HG03097 (cell line): ENCODE measurements at regions not wholly inside any gene's neighbourhood (a gene's known extent, or its start where the extent isn't known, plus 50 kb on each side); places are given as distances from the start of the nearest gene placed in this dataset.

Source experiments
- ATAC-seq: cut with Tn5 transposase; IDR thresholded peaks from one replicate; pipeline ENCODE4 v1.9.1; 2021; ENCODE audit not compliant: unreplicated experiment, low FRiP score

DNA sequence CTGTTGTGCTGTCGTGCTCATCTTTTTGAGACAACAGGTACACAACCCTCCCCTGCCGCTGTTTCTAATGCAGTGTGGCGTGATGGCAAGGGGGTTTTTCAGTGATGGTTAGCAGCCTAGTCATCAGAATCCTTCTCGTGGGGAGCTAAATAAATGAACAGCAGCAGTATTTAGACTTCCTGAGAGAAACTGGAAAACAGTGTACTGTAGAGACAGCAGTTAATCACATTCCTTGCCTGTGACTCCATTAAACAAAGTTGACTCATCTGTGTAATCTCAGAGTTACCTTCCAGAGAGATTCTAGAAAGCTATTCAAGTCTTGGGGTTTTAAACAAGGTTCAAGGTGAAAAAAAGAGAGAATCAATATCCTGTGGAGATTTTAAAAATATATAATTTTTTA, 1753.2 kb upstream of the PCDH7 start:
- no peak for ATAC-seq

DNA sequence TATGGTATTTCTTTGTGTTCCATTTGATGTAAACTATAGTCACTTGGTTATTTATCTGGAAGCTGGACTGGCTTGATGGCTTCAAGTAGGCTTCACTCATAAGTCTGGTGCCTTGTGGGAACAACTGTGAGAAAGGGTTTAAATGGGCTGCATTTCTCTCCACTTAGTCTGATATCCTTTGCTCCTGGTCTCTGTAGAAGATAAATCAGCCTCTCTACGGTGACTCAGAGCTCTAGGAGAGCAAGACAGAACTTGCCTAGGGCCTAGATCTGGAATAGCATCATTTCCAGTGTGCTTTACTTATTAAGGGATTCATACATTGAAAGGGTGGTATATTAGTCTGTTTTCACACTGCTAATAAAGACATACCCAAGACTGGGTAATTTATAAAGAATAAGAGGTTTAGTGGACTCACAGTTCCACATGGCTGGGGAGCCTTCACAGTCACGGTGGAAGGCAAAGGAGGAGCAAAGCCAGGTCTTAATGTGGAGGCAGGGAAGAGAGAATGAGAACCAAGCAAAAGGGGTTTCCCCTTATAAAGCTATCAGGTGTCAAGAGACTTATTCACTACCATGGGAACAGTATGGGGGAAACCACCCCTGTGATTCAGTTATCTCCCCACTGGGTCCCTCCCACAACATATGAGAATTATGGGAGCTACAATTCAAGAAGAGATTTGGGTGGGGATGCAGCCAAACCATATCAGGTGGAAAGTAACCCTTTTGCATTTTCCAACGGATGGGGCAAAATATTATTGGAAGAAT, 1746.4 kb upstream of the PCDH7 start:
- no peak for ATAC-seq

DNA sequence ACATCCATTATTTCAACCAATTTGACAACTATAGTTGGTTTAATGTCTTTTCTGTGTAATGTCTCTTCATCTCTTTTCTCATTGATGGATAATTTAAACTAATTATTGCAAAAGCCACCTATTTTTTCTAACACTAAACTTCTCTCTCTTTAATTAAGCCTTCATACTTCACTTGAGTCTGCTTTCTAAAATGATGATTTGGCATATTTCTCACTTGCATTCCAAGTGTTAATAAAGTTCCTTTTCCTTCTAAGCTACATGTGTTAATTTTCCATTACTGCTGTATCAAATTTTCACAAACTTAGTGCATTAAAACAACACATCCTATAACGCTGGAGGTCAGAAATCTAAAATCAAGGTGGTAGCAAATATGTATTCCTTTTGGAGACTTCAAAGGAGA, 1743.8 kb upstream of the PCDH7 start:
- ATAC-seq = no peak

DNA sequence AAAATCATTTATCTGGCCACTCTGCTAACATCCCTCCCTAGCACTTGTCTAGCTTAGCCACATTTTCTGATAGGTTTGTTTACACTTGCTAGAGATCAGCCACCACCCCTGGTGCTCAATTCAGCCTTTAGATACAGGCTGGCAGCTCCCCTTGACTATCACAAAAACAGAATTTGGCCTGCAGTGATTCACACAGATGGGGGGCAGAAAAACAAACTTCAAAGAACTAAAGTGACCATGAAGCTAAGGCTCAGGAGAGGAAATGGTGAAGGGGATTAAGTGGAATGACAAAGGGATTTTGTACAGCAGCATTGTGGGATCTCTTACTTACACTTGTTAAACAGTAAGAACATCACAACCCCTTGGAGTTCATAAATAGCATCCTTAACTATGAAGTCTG, 1718.0 kb upstream of the PCDH7 start:
- ATAC-seq = no peak

DNA sequence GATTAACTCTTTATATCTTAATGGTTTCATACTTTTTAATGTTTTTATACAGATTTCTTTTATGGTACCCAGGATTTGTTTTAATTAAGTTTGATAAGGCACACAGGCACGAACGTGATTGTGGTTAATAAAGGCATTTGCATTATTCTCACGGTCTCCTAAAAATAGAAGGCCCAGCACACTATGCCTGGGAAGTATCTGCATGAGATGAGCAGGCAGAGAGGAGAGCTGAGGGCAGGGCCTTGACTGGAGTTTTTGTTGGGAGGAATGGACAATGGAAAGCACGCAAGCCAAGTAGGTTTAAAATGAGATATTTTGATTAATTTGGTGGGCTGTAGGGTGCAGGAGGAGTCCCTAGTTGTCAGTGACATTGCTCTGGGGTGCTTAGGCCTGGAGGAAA, 1714.3 kb upstream of the PCDH7 start:
- no peak for ATAC-seq

DNA sequence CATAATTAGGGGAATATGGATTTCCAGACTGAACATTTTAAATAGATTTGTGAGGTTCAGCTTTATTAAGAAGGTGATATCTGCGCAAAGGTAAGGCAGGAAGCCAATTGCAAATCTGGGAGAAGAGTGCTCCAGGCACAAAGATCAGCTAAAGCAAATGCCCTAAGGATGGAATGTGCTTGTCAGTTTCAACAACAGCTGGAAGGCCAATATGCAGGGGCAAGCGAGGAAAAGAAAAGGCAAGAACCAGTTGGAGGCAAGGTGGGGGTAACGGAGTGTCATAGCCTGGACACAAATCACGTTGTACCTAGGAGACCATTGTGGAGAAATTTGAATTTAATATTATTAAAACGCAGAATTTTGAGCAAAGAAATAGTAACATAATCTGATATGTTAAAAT, 1710.3 kb upstream of the PCDH7 start:
- ATAC-seq = no peak

DNA sequence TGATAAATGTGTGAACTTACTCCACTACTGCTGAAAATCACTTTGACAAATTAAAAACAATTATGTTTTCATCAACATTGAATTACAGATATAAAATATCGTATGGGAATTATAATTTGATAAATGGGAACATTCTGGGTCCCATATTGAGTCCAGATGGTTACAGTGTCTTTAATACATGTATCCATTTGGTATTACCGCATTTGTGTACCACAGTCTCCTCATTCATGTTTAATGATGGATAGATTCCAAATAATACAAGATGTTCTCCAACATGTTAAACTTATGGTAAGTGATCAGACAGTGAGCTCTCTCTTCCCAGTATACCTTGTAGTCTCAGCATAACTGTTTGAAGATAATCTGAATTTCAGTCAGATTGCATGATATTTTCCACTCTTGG, 1706.8 kb upstream of the PCDH7 start:
- no peak for ATAC-seq

DNA sequence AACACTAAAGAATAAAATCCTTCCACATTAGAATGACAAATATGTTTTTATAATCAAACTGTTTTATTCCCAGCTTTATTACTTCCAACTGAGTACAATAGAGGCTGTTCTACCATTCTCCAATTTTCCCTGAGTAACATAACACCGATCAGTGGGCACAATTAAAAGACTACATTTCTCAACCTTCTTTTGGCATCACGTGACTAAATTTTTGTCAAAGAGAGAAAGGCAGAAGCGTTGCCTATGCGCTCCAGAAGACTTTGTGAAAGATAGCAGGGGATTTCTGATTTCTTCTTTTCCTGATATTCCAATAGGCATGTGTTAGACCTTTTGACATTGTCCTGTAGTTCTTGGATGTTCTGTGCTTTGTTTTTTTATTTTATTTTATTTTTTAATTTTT, 1705.6 kb upstream of the PCDH7 start:
- no peak for ATAC-seq

DNA sequence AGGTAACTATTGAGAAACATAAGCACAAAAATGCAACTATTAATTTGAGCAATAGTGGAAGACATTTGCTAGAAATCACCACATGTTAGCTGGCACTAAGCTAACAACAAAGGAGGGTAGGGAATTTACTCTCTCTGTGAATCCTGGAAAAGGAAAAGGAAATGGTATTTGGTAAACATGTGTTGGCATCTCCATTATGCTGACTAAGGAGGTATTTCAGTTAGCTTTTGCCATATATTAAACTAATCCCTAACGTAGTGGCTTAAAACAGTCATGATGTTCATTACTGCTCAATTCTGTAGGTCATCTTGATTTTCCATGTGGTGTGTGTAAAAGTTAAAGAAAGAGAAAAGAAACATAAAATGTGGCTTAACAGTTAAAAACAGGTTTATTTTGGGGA, 1686.5 kb upstream of the PCDH7 start:
- ATAC-seq = no peak

DNA sequence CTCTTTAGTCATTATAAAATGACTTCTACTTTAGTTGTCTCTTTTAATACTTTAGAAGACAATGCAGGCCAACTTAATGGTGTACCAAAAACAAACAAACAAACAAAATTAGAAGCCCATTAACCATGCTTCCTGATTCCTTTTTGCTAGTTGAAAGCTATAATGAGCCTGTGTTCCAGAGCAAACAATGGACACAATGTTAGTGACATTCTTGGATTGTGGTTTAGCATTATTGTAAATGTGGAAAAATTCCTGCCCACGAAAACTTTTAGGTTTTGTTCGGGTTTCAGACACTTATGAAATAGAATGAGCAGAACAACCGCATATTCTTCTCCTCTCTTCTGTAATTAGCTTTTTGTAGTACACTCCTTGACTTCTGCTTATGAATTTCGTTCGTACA, 1682.7 kb upstream of the PCDH7 start:
- no peak for ATAC-seq

DNA sequence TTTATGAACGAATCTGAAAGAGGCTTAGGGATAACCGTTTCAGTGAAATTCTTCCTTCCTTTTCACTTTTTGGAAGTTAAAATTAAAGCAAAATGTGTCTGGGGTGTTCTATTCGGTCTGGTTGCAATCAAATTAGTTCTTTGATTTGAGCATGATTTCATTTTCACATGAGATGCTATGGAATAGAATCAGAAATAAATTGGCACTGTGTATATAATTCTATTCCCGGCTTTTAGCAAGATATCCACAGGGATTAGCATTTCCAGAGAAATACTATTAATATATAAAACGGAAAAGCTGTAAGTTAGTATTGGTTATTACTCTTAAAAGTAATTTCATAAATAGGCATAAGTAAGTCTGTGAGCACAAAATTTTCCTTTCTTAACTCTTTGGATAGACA, 1676.8 kb upstream of the PCDH7 start:
- no peak for ATAC-seq

DNA sequence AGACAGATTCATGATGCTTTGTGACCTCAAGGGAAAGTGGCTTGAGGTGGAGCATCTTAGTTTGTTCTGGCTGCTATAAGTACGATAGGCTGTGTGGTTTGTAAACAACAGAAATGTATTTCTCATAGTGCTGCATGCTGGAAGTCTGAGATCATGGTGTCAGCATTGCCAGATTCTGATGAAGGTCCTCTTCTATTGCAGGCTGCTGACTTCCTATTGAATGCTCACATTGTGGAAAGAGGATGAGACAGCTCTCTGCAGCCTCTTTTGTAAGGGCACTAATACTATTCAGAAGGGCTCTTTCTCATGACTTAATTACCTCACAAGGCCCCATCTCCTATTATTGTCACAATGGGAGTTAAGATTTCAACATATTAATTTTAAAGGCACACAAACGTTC, 1674.0 kb upstream of the PCDH7 start:
- ATAC-seq = no peak

DNA sequence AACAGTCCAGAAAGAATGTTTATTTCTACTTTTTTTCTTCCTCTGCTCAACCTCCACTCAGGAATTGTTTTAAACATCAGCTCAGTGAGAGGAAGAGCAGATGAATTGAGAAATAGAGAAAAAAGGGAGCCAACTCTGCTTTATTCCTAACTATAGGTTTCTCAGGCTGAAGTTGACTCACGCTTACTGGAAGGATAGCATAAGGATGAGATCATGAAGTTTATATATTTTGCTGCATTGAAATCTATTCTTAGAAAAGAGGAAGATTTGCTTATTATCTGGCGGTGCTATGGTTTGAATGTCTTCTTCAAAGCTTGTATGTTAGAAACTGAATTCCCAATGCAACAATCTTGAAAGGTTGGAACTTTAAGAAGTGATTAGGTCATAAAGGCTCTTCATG, 1673.4 kb upstream of the PCDH7 start:
- ATAC-seq = no peak

DNA sequence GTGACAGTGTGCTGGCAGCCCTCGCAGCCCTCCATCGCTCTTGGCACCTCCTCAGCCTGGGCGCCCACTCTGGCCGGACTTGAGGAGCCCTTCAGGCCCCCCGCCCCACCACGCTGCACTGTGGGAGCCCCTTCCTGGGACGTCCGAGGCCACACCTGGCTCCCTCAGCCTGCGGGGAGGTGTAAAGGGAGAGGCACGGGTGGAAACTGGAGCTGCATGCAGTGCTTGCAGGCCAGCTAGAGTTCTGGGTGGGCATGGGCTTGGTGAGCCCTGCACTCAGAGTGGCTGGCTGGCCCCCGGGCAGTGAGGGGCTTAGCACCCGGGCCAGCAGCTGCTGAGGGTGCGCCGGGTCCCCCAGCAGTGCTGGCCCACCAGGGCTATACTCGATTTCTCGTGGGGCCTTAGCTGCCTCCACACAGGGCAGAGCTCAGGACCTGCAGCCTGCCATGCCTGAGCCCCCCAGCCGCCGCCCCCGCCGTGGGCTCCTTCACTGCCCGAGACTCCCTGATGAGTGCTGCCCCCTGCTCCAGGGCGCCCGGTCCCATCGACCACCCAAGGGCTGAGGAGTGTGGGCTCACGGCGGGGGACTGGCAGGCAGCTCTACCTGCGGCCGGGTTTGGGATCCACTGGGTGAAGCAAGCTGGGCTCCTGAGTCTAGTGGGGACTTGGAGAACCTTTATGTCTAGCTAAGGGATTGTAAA, 1672.7 kb upstream of the PCDH7 start:
- ATAC-seq = no peak

DNA sequence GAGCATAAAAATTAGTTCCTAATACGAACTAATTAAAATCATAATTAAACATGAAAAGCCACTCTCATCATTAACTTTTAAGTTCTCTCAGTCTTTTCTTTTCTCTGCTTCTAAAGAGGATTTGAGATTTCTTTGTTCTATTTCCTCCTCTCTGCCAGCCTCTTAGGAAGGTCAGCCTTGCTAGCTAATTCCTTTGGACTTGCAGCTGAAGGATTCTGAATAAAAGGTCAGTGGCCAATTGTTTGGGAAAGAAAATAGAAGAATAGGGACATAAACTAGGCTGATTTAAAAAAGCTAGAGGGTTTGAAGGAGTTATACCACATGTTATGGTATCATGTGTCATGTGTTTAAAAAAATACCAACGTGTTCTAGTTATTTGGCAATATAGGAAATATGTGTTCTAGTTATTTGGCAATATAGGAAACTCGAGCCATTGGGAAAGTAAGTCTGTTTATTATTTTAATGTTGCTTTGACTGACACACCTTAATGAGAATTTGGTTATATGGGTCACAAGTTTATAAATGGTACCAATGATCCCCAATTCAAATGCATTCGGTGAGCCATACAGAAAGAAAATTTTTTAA, 1668.7 kb upstream of the PCDH7 start:
- no peak for ATAC-seq

DNA sequence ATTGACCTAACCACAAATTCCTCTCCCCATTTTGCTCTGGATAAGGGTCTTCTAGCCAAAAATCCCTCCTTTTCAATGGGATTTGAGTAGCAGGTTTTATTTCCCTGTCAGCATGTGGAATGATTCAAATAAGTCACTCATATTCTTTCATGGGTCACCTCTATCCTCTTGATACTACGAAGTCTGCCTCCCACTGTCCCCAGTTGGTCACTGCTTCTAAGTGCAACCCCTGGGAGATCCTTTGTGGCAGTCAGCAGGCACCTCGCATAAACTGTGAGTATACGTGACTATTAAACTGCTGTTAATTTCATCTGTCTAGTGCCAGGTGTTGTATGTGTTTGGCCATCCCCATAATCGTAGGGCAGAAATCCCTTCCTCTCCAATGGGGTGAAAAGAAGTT, 1667.9 kb upstream of the PCDH7 start:
- no peak for ATAC-seq

DNA sequence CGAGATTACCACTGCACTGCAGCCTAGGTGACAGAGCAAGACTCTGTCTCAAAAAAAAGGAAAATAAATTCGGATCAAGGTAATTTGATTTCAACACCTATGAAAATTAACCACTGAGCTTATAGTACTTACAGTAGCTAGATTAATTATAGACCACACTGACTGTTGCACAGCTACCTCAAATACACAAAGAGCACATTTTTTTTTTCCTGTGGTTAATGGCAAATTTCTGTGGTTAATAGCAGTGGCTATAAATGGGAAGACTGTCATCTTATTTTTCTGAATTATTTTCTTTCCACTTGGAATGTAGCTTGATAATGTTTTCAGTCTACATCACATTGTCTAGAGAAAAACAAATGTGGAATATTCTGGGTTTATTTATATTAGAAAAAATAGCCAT, 1661.6 kb upstream of the PCDH7 start:
- no peak for ATAC-seq

DNA sequence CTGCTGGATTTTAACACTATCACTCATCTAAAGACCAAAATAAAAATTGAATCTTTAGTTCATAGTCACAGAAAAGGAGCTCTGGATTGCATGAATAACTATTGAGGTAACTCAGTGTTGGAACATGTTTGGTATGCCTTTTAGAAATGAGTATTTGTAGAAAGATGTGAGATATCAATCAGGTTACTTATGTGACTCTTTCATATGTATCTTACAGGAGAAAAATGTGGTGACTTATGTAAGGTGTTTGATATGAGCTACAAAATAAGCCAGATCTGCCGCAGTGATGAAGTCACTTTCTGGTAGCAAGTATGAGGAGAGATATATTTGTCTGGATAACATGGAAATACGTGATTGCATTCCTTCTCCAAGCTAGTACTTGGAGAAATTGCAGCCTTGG, 1653.3 kb upstream of the PCDH7 start:
- ATAC-seq = no peak

DNA sequence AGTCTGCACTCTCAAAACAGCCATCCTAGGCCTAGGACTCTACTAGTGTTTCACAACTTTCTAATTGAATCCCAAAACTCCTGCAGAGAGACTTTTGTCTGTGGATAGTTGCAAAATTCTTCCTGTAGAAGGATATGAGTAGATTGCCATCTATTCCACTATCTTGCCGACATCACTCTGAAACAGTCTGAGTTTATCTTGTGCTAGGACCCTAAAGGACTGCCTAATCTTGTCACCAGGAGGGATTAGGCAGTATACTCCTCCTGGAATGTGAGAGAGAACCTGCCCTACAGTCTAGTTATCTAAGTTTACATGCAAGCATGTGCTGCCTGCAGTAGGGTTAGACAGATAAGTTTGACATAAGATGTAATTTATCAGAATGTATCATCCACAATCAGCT, 1646.6 kb upstream of the PCDH7 start:
- no peak for ATAC-seq

DNA sequence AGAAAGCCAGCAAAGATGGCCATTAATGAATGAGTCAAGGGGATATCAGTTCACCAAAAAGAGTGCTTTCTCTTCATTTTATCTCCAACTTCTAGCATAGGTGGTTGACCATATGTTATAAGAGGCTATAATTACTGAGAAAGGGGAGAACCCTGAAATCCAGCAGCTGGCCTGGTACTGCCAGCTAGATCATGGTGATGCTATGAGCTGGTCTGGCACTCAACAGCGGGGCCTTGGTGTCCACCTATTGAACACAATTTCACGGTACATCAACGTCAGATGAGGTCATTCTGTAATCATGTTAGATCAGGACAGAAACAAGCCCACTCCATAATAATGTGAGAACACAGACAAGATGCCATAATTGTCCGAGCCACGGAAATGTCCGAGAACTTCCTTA, 1644.8 kb upstream of the PCDH7 start:
- no peak for ATAC-seq

DNA sequence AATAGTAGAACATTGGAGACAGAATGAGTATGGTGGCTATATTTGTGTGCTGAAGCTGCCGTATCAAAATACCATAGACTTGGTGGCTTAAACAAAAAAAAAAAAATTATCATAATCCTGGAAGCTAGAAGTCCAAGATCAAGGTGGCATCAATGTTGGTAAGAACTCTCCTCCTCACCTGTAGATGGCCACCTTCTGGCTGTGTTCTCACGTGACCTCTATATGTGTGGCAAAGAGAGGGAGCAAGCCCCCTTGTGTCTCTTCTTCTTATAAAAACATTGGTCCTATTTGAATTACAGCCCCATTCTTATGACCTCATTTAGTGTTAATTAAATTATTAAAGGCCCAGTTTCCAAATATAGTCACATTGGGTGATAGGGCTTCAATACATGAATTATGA, 1640.9 kb upstream of the PCDH7 start:
- ATAC-seq = no peak
